Midbrain (tissue), 1 donor: ENCODE measurements at regions not wholly inside any gene's neighbourhood (a gene's known extent, or its start where the extent isn't known, plus 50 kb on each side); places are given as distances from the start of the nearest gene placed in this dataset.
"Not testable (repeated sequence)": the region's sequence is repeated elsewhere in the genome, so short reads cannot be mapped to it uniquely, and the experiment has no call there.

Experiments used
- DNase-seq: peaks from one replicate; lab custom pipeline; 2025; lab: John Stamatoyannopoulos, UW

DNA sequence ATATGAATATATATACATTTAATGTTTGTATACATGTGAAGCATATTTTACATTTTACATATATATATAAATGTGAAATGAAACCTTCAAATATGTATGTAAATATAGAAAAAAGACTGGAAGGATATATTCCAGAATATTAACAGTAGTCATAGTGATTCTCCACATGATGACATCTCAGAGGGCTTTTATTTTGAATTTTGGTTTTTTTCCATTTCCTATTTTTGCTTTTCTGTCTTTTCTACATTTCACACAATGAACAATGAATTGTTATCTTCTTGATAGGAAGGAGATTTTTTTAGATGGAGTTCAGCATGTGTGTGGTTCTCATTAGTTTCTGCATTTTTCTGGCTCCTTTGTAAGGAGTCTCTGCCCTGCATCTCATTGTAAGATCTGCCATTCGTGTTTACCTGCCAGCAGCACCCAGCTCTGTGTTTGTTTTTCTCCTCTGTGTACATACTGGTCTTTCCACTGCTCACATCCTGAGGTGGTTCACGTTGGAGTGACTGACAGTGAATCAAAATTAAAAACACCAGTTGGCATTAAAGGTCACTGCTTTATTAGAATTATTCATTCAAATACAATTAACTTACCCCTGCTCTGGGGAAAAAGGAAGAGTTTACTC lies 425.3 kb upstream of the MDFIC2 start:
- no peak for DNase-seq

DNA sequence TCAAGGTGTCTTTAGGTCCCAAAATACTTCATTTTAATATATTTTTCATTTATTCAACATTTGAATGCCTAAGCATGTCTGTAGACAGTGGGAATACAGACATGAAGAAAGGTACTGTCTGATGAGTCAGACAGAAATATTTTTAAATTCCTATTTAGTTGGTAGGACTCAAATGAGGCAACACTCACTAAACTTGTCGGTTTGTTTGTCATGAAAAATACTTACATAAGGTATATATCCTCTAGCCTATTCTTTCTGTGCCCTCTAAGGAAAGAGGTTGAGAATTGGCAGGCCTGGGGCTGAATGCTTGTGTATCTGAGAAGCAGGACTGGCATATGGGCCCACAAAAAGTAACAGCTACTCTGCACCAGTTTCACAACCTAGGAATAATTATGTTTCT lies 423.6 kb upstream of the MDFIC2 start:
- DNase-seq, result no peak

DNA sequence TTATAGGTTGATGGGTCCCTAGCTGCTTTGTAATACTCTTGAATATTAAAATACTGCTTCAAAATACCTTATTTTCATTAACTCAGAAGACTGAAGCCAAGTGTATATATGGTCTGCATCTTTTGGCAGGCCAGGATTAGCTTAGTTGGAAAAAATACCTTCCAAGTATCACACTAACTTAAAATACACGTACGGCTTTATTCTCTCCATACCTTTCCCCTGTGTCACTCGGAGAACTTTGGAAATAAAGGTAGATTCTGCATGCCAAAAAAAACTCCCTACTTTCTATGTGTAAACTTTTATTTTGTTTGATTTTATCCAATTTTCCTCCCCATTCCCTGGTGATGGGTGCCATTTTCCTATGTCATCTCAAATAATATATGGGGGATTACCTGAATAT lies 422.3 kb upstream of the MDFIC2 start:
- no peak for DNase-seq

DNA sequence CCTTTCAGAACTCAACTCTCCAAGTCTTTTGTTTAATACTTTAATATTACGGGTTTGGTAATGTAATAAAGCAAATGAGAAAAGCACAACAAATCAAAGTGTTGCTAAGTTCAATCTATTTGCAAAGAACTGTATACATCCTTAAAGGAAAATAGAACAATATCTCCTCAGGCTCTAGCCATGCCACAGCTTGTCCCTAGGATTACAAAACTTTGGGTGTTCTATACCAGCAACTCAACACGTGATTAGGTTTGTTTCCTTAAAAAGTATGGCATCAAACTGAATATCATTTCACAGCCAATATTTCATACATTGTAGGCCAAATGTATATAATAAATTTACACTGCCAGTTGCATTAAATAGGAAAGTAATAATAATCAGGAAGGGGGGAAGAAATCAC lies 418.6 kb upstream of the MDFIC2 start:
- no peak for DNase-seq

DNA sequence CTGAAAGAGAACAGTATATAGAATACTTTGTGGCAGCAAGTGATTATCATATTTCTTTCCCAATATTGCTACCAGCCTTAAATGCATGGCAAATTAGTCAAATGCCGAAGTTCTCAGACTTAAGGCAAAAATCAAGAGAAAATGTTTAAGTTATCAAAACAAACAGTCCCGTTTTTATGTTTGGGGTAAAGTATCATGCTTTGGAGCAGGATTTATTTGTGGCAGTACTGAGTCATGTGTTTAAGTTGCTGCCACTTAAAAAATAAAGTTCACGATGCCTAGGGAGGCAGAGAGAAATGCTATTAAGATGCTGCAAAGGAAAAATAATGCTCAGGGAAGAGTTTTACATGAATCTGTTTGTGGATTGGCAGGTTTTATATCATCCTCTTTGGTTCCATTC lies 417.4 kb upstream of the MDFIC2 start:
- no peak for DNase-seq

DNA sequence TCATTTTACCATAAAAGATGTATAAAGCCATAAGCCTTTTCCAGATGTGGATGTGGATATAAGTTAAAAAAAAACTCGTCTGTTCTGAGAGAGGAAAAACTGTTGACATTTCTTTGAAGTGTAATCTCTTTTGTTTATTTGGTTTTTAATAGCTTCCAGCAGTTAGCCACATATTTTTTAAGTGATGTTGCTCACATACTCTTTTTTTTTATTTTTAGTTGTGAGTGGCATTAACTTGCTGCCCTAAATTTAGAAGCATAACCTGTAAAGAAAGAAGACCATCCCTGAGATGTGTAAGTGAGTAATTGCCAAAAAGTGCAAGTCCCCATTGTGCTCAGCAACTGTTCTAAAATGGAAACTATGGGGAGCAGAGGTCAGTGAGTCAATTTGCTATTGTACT lies 415.9 kb upstream of the MDFIC2 start:
- no peak for DNase-seq

DNA sequence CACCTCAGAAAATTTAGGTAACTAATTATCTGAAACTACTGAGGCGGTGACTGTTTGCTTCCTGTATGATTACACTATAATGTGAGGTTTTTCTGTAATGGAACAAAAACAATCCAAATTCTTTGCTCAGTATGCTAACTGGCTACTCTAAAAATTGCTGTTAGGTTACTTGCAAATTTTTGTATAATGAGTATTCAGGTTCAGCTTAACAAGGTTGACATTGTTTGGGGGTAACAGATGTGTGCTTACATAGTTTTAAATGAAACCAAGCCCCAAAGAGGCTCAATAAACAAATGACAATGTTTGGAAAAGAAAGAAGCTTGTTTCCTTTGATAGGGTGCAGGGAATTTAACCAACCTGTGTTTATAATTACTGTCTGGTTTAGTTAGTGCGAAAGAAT lies 414.5 kb upstream of the MDFIC2 start:
- DNase-seq, result no peak

DNA sequence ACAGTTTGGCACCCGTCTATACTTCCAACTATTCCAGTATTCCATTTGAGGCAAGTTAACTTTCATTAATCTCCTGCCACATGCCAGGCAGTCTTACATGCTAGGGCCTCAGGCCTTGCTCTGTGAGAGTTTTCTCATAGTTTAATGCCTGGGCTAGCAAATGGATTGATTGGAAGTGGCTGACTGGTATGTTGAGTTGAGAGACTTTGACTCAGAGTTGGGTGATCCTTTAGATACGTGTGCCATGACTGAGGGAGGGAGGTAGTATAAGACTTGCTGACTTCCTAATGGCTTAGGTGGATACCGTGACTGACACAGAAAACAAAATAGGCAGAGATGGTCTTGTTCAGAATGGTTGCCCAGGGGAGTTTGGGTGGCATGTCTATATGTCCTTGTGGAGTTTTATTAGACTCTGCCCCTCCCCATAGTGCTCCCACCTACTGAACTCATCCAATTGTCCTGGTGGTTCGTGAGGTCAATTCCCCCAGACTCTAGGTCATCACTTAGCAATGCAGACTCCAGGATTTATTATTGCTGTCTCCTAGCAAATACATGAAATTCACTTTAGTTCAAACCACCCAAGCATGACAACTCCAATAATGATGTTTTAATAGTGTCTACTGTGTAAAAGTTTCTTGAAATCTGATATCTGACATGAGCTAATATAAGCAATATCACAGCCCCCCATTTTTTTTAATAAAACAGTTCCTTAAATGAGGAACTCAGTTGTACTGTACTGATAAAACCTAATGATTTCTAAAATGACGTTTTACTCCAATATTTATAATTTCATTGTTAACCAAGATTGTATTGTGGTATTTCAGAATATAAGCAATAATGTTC lies 413.9 kb upstream of the MDFIC2 start:
- DNase-seq, result no peak

DNA sequence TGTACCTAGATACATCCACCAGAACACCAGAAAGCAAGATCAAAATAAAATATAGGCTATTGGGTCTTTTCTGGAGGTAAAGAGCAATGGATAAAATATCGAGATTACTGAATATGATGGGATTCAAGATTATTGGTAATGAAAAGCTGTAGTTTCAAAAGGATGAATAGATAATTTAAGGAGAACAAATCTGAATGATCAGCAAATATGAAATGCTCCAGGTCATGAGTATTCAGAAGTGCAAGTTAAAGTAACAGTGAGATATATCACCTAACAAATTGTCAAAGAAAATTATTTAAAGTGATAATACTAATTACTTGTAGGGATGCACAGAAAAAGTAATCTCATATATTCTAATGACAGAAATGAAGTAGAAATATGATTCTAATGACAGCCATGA lies 409.6 kb upstream of the MDFIC2 start:
- no peak for DNase-seq

DNA sequence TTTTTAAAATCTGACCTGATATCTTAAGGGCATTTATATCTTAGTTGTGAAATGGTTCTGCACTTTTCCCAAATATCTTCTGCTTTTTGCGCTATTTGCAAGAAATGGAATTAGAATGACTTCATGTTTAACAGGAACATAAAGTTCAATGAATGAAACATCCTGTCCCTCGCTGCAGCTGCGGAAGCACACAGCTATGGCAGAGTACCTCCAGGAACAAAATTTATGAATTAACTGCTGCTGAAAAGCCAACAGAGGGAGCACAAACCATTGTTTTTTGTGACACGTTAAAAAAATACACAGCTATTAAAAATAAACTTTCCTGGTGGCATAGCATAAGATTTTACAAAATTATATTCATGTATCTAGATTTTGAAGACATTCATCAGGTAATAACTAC lies 404.4 kb upstream of the MDFIC2 start:
- DNase-seq, result peak; percentile 21

DNA sequence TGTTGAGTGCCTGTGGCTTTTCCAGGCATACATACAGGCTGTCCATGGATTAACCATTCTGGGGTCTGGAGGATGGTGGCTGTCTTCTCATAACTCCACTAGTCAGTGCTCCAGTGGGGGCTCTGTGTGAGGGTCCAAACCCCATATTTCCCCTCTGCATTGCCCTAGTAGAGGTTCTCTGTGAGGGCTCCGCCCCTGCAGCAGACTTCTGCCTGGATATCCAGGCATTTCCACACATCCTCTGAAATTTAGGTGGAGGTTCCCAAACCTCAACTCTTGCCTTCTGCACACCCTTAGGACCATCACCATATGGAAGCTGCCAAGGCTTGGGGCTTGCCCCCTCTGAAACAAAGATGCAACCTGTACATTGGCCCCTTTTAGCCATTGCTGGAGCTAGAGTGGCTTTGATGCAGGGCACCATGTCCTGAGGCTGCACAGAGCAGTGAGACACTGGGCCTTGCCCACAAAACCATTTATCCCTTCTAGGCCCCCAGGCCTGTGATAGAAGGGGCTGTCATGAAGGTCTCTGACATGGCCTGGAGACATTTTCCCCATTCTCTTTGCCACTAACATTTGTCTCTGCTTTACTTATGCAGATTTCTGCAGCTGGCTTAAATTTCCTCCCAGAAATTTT lies 400.1 kb upstream of the MDFIC2 start:
- no peak for DNase-seq

DNA sequence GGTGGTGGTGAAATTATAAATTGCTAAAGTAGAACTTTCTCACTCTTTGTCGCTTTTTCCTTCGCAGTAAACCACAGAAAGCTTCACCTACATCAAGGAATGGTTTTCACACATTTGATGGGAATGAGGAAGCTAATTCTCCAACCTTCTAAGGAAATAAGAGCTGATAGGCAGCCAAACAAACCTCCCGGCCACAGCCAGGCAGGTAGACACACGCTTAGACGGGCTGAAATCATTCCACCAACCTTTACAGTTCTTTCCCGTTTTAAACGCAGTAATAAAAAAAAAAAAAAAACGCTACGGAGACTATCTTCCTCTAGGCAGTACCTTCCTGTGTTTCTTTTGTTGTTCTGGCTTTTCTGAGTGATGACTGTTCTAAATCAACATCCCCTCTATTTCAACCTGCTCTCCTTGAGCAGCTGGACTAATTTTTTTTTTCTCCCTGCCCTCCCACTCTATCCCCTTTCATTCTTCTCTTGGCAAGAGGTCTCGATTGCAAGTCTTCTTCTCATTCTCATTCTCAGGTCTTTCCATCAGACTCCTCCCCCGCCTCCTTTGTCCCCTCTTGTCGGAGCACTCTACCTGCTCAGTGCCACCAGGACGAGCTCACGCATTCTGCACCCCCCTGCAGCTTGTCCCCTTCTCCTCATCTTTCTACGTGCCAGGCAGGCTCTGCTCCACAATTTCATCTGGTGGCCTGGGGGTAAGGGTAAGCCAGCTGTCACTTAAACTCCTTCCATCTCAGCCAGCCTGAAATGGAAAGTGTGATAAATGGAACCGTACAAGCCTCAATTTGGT lies 391.1 kb upstream of the MDFIC2 start:
- DNase-seq, result no peak

DNA sequence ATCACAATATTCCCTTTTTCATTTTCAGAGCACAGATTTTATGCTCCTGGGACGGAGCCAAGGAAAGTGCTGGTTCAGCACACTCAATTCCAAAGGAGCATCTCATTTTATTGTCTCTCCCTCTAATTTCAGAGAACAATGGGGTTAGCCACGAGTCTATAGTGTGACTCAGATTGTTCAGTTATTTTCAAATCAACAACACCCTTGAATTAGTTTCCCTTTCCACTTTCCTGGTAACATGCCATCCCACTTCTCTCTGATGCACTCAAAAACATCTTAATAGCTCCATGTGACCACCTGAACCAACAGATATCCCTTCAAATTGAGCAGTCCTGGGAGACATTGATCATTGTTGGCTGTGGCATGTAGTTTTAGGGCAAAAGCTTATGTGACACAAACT lies 389.7 kb upstream of the MDFIC2 start:
- no peak for DNase-seq

DNA sequence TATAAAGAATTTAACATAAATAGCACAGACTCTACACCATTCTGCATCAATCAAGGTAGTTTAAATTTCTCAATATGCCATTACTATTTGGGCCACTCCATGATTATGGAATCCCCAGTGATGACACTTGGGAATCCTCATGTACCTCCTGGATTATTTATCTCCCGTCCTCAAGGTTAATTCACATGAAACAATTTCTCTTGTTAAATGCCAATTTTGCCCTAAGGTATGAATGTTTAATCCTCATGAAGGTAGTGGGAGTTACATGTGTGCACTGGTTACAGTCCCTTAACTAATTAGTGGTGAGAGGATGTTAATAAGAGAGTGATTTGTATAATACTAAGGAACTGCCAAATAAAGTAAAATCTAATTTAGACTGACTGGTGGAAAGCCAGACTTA lies 372.3 kb upstream of the MDFIC2 start:
- no peak for DNase-seq

DNA sequence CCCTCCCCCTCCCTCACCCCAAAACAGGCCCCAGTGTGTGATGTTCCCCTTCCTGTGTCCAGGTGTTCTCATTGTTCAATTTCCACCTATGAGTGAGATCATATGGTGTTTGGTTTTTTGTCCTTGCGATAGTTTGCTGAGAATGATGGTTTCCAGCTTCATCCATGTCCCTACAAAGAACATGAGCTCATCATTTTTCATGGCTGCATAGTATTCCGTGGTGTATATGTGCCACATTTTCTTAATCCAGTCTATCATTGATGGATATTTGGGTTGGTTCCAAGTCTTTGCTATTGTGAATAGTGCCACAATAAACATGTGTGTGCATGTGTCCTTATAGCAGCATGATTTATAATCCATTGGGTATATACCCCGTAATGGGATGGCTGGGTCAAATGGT lies 363.4 kb upstream of the MDFIC2 start:
- DNase-seq, result not testable (repeated sequence)

DNA sequence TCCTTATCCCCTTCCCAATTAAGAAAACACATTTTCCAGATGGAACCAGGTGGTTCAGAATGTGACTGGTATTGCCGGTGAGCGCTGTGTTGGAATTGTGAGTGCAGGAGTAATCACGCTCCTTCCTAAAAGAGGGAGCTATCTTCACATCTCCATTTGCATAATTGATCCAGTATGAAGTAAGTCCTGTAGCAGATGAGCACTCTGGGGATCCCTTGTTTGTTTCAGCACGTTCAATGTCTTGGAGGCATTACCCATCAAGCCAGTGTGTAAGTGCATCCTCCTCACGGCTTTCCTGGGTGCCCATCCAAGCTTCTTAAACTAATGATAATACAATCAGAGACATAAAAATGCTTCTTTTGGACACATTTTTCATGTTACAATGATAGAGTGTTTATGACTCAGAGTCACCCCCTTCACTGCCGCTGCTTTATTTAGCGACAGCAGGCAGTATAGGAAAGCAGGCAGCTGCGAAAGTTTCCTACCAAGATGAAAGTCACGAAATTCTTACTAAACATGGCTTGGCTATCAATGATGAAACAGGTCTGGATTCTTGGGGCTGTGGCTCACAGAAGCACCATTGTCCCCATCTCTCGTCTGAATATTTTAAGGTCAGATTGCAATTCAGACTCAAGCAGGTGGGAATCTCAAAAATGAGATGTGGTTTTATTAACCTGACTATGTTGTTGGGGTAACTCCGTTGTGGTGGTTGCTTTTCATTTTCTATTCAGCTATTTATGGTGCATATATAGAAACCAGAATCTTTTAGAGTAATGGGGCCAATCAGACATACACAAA lies 346.3 kb upstream of the MDFIC2 start:
- DNase-seq, result no peak

DNA sequence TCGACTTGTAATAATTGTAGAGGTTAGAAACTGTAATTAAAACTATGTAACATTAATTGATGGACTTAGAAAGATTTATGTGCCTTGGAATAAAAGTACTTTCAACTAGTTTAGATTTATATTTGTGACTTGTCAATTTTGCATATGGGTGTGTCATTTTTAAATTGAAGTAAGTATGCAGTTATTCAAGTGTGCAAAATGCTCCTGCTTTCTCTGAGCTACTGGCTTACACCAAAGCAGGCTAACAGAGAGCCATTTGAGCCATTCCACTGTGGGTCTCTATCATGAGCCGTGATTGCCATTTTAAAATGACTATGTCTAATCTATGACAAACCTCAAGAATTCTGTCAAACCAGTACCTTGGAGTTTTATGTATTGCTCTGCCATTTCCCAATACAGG lies 345.0 kb upstream of the MDFIC2 start:
- no peak for DNase-seq

DNA sequence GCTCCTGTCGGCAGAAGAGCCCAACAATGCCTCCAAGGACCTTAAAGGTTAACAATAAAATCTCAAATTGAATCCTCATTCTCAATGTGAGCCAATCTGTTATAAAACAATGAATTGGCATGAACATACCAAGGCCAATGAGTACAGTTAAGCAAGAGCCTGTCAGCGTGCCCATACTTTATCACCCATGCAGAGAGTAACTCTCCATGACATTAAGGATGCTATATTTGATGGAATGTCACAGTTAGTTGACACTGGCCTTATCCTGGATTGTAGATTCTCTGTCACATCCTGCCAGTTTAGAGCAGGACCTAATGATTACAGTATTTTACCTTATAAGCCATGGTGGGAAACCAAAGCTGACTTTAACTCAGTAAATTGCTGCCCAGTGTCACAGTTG lies 335.4 kb upstream of the MDFIC2 start:
- no peak for DNase-seq

DNA sequence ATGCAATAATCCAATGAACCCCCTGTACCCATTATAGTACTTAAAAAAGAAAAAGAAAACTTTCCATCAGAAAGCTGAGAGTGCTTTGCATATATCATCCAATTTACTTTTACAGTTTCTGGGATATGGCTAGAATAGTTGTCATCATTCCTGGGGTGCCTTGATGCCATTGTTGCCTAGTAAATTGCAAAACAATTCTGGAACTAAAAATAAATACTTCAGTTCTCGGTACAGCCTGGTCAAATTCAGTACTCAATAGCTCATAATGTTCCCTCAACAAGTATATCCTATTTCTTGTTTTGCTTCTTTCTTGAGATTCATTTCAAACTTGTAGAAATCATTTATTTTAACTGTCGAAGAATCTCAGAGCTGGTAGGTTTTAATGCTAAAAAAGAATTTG lies 334.7 kb upstream of the MDFIC2 start:
- DNase-seq, result no peak

DNA sequence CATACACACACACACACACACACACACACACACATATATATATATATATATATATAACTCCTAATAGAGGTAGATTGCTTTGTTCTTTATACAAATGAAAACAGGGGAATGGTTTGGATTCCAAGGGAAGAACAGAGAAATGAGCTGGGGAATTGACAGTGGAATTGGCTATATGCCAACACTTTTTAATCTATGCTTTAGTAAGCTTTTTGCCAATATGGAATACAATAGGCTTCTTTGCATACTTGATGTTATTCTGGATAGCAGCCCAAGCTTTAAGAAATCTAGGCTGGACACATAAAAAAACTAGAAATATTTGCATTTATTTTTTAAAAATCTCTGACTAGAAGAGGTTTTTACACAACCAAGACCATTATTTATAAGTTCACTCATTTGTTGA lies 334.2 kb upstream of the MDFIC2 start:
- DNase-seq, result no peak

DNA sequence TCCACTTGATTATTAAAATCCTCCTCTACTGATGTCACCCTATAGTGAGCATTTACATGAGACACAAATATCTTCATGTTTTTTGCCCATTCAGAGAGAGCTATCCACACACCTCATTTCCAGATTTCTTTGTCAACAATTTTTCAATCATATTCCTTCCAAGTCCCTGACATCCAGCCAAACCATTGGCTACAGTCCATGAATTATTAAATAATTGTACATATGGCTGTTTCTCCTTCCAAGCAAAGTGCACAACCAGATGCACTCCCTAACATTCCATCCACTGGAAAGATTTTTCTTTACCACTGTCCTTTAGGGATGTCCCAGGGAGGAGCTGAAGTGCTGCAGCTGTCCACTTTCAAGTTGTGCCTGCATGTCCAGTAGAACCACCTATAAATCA lies 328.0 kb upstream of the MDFIC2 start:
- no peak for DNase-seq

DNA sequence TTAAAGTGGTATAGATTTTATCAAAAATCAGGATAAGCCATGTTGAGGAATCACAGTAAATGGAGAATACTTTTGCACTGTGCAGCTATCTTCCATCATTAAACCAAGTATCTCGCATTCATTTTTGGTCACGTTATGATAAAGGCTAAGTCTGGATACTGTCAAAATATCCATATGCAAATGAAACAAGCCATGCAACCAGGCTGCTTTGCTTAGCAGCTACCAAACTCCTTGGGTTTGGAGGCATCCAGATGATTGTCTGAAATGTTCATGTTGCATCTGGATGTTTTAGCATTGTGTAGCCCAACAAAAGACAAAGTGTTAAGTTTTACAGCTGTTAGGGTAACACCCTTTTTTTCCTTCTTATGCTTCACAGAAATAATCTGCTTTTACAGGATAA lies 322.9 kb upstream of the MDFIC2 start:
- DNase-seq, result no peak
